Choroid plexus epithelial cell (primary cell): ENCODE measurements at regions not wholly inside any gene's neighbourhood (a gene's known extent, or its start where the extent isn't known, plus 50 kb on each side); places are given as distances from the start of the nearest gene placed in this dataset.
A peak's percentile ranks its signal among the peaks of the same experiment; 100 is the strongest.

Experiments used
- DNase-seq: peaks from one replicate; pipeline ENCODE4 v3.0.0-alpha.2; 2010; ENCODE audit warnings: low read depth
- H3K4me3 ChIP-seq: 2 replicates; pipeline ENCODE4 v1.5.1; 2011; ENCODE audit warnings: low read depth, mild to moderate bottlenecking, control low read depth, low read length, moderate library complexity
- CTCF ChIP-seq: conservative IDR thresholded peaks from 2 replicates; pipeline ENCODE4 v1.5.1; 2011; ENCODE audit warnings: low read depth, mild to moderate bottlenecking, control low read depth, inconsistent platforms, low read length, moderate library complexity

GRCh38 chr6:7664003-7664402 lies 61.9 kb upstream of the BMP6 start:
- H3K4me3 ChIP-seq, result no peak overlapping the region
- no peak for DNase-seq
- TF ChIP-seq CTCF, result no peak

DNA sequence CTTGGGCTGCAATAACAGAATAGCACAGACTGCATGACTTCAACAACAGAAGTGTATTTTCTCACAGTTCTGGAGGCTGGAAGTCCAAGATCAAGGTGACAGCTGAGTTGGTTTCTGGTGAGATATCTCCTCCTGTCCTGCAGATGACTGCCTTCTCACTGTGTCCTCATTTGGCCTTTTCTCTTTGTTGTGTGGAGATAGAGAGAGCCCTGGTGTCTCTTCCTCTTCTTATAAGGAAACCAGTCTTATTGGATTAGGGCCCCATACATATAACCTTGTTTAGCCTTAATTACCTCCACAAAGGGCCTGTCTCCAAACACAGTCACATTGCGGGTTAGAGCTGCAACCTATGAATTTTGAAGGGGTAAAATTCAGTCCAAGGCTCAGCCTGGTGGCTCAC lies 57.0 kb upstream of the BMP6 start:
- no peak for TF ChIP-seq CTCF
- no peak overlapping the region for H3K4me3 ChIP-seq
- no peak for DNase-seq

- TF ChIP-seq CTCF, result peak; percentile 7
- no peak for DNase-seq
- H3K4me3 ChIP-seq, result no peak overlapping the region
These were observed 56.2 kb upstream of the BMP6 start for GRCh38 chr6:7669742-7670141.

DNA sequence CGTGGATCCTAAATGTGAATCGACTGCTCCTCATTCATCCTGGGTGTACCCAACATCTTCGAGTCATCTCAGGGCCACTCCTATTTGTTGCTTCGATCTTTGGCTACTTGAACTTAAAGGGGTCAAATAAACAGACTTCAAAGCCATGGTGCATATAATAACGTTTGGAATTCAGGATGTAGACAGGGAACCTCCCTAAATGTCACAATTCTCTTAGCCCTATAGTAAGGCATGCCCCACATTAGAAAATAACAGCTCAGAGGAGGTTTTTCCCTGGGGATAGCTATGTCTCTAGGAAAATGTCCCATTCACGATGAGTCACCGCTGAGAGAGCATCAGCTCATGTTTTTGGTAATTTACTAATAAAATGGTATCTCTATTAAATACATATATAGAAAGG lies 54.8 kb upstream of the BMP6 start:
- H3K4me3 ChIP-seq, result no peak overlapping the region
- no peak for TF ChIP-seq CTCF
- DNase-seq, result no peak

- H3K4me3 ChIP-seq, result no peak overlapping the region
- TF ChIP-seq CTCF, result no peak
- DNase-seq, result peak; percentile 28
These were observed 54.3 kb upstream of the BMP6 start for GRCh38 chr6:7671581-7671980.

DNA sequence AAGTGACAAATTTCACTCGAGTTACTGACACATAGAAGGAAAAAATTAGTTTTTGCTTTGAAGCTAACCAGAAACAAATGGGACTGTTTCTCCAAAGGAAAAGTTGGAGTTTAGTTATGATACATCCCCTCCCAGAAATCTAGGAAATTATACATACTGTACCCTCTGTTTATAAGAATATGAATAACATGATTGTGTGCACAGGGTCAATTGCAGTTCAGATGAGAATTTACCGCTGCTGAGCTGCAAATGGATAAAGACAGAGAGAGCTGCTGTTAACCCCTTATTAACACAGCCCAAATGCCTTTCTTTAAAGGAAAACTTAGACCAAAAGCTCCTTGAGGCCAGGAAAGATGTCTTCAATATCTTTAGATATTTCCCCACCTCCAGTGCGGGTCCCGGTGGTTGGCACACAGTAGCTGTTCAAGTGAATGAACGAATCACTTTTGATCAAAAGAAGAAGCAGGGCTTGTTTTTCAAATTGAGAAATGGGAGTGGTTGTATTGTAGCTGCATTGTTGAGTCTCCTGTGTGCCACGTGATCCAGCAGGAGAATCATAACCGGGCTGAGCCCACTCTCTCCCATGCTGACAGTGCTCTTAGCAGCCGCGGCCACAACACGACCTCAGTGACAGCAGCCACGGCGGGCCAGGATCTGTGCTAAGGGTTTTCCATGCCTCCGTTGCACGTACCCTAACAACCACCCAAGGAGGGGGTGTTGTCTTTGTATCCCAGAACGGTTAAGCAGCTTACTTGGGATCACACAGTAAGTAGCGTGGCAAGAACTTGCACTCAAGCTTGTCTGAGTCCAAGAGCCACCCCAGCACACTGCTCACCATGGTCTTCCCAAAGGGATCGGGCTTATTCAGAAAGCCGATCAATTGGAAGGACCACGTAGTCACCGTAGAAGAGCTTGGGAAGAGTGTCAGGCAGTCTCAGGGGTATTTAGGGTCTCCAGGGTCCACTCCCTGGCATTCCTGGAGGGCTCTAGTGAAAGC lies 53.5 kb upstream of the BMP6 start:
- no peak overlapping the region for H3K4me3 ChIP-seq
- TF ChIP-seq CTCF, result no peak
- DNase-seq, result no peak

DNA sequence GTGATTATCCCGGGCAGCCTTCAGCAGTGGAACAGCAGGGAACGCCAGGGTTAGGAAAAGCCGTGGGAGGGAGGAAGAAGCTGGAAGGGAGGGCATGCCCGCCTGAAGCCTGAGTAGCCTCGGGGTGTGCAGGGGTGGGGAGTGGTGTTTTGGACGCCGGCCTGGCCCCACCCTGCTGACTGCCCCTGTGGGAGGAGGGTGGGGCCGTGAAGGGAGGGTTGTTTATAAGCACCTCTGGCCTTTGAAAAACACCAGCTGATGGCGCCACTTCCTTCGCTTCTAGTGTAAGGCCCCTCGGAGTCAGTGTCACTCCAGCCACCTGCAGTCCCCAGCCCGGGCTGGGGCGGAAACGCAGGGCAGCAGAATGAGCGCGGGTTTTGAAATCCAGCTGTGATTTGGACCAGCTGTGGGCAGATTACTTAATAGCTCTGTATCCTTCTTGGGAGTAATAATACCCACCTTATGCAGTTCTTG lies 52.8 kb upstream of the BMP6 start:
- H3K4me3 ChIP-seq, result peak overlapping the region; percentile 5
- DNase-seq, result no peak

More for the DNA sequence above, 52.8 kb upstream of the BMP6 start:
- peak; percentile 9 for TF ChIP-seq CTCF
